GM18508 (cell line): ENCODE measurements at regions not wholly inside any gene's neighbourhood (a gene's known extent, or its start where the extent isn't known, plus 50 kb on each side); places are given as distances from the start of the nearest gene placed in this dataset.

ENCODE experiments used
- ATAC-seq: cut with Tn5 transposase; IDR thresholded peaks from one replicate; pipeline ENCODE4 v1.9.1; 2021; ENCODE audit warnings: moderate number of reproducible peaks; ENCODE audit not compliant: insufficient read depth, unreplicated experiment

DNA sequence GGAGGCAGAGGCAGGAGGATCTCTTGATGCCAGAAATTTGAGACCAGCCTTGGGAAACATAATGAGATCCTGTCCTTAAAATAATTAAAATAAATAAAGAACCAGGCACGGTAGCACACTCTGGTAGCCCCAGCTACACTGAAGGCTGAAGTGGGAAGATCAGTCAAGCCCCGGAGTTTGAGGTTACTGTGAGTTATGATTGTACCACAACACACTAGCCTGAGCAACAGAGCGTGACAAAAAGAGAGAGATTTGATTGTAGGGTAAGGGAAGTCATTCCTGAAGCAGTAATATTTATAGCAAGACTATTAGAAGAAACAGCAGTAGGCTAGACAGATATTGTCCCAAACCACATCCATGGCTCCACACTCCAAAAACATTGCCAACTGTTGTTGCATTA lies 1408.4 kb upstream of the TENM4 start:
- peak; percentile 39 for ATAC-seq

DNA sequence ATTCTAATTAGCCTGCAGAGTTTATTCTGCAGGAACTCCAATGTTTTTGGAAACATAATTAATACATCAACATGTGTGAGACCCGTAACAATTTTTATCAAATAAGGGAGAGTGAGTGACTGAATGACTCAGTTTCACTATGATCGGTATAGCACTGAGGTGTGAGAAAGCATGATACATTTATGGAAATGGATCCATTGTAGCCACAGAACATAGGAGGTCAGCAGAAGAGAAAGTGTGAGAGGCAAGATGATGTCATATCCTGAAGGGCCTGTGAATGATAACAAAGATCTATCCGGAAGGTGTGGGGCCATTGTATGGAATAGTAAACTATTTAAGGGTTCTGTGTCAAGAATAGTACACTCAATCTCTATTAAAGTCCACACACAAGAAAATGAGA lies 1406.1 kb upstream of the TENM4 start:
- peak; percentile 95 for ATAC-seq

DNA sequence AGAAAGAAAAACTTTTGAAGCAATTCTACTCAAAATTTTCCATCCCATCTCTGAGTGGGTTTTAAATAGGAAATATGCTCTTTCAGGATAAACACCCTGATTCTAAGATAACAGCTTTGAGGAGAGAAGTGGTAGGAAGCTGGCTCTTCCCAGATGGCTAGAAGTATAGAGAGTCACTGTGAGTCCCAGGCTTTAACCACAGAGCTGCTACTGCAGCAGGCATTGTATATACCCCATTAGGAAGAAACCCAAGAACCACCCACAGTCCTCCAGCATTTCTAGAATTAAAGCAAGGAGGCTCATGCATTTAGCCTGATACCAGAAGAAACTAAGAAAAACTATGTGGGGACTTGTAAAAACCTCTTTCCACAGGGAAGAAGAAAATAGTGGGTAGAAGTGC lies 1405.6 kb upstream of the TENM4 start:
- ATAC-seq = no peak

DNA sequence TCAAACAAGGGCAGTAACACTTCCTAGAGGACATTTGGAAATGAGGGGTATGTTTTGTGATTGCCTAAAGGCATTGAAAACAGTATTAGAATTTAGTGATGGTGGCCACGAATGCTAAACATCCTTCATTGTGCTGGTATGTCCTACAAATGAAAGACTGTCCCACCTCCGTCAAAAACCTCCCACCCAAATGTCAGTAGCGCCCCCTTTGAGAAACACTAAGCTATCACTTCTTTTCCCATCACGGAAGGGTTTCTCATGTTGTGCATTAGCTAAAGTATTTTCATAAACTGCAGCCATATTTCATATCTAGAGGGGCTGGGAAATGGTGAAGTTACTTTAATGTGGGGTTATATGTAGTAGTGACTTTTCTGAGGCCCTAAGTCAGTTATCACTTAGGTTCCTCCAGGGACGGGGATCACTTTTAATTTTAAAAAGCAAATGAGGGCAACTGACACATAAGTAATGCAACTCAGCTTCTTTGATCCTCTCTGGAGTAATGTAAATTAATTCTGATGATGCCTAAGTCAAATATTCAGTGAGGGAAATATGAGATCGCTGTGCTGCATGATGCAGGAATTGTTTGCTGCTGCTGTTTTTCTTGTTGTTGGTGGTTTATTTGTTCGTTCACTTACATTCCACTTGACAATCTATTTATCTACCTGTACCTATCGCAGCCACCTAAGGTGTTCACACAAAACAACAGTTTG lies 1403.4 kb upstream of the TENM4 start:
- ATAC-seq = no peak

DNA sequence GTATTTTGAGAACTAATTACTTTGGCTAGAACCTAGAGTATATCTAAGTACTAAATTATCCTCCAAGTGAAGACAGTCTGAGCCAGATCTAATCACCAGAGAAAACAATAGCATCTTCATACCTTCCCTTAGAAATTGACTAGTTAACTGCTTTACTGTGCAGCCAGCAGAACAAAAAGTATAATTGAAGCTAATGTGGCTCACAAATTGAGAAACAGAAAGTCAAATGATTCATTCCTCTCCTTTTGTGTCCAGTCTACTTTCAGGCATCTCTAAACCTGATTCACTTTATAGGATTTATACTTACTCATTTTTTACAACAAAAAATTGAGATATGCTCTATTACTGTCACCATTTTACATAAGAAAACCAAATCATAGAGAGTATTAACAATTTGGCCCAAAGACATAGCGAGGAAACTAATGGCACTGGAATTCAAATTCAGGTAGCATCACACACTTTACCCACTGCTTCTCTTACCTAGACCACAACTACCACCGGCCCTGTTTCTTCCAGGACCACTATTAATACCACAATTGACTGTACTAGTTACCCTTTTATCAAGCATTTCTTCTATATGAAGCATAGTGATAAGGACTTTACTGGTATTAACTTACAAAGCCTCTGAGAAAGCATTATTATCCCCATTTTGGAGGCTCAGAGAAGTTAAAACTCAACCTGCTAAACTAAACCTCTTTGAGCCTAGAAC lies 1402.6 kb upstream of the TENM4 start:
- peak; percentile 35 for ATAC-seq

DNA sequence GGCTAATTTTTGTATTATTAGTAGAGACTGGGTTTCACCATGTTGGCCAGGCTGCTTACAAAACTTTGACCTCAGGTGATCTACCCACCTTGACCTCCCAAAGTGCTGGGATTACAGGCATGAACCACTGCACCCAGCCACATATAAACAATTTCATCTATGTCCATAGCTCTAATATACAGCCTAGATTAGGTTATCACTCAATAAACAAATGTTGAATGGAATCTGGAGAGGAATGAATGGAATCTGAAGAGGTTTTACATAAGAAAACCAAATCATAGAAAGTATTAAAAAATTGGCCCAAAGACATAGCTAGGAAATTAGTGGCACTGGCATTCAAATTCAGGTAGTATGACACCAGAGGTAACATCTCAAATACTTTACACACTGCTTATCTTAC lies 1401.4 kb upstream of the TENM4 start:
- no peak for ATAC-seq

DNA sequence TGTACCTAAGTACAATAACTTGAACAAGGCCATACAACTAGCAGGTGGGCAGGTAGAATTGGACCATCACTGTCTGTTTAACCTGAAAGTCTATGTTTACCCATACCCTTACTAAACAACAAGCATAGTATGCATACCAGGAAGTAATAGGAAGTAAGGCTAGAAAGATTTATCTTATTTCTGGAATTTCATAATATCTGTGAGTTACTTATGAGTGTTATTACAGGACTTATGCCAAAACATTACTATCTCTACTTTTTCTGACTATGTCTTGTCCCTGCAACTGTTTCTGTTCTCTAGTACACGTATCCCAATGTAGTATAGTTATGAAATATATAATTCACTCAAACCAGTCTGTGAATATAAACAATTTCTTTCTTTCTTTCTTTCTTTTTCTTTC lies 1400.8 kb upstream of the TENM4 start:
- ATAC-seq = no peak

DNA sequence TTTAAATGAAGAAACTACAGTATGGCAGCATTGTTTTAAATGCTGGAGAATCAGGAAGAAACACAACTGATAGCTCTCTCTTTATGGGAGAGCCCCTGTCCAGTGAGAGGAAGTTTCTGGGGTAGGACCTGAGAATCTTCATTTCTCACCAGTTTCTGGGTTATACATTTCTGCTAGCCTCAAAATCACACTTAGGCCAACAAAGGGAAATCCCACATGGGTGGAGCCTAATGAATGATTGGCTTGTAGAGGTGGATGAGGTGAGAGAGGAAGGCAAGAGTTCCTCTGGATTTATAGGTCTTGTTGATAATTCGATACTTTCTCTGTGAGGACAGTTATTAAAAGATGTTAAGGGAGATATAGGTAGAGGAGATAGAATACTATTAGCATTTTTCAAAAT lies 1397.3 kb upstream of the TENM4 start:
- ATAC-seq = peak; percentile 86

DNA sequence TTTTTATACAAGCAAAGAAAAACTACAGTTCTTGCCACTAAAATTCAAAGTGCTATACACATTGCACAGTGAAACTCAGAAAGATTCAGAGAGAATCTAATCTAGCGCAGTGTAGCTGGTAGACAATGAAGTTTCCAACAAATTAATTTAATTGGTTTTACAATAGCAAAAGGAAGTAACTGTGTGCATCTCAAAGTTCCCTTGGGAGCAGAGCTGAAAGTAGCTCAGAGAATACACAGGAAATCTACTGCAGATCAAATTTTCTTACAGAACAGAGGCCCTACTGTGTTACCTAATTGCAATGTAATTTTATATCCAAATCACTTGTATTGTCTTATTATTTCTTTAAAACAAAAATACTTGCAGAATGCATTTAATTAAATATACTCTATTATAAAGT lies 1396.2 kb upstream of the TENM4 start:
- ATAC-seq = no peak

DNA sequence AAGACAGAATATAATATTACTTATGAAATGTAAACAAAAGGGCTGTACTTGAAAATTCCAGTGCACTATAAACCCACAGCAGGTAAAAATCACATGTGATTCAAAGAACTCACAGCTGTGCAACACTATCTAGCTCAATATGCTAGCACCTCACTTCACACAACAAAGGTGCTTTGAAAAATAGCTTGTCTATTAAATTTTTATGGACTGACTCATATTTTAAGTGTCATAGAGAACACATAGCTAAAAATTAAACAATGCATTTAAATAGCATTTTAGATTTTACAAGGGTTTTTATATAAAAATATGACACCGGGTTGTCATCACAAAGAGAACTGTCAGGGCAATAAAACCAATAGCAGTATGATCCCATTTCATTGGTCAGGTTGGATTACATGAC lies 1390.5 kb upstream of the TENM4 start:
- no peak for ATAC-seq

DNA sequence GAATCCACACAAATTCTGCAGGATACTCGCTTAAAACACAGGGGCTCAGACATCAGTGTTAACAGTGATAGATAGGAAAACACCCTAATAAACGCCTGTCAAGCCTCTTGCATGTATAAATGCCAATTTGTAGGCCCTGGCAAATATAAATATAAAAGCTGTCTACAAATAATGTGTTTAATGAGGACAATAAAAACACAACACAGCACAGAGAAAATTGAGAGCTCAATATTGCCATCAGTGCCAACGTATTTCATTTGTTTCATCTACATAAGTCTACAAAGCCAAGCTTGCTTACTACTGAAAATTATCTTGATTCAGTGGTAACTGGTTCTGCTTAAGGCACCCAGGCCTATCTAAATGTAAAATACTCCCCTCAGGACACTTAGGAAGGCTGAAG lies 1387.0 kb upstream of the TENM4 start:
- ATAC-seq = no peak

DNA sequence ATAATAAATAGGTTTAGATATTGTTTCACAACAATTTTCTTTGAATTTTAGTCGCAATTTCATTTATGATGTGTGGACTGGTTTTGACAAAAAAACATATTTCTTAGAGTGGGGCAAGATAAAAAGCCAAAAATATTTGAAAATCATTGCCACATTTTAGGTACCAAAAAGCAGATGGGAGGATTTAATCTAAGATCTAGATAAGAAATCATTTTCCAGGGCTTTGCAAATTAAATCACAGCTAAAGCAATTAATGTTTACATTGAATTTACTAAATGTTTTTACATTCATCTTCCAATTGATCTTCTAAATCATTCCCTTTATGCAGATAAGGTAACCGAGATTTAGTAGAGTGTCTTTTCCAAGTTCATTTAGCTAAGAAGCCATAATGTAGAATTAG lies 1386.0 kb upstream of the TENM4 start:
- no peak for ATAC-seq

DNA sequence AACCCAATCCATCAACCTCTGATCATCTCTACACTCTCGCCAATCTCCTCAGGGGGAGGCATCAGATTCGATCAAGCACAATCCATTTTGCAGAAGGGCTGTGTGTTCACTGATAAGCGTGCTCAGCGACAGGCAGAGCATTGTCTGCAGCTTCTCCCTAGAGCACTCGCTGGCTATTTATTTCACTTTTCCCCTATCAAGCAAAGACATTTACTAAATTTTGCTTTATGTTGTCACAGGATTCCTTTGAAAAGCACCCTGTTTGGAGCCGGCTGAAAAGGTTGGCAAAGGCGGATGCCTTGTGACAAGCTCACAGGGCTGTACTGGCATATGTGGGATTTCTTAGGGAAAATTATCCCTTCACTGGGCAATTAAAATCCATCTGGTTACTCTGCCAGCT lies 1381.5 kb upstream of the TENM4 start:
- no peak for ATAC-seq

DNA sequence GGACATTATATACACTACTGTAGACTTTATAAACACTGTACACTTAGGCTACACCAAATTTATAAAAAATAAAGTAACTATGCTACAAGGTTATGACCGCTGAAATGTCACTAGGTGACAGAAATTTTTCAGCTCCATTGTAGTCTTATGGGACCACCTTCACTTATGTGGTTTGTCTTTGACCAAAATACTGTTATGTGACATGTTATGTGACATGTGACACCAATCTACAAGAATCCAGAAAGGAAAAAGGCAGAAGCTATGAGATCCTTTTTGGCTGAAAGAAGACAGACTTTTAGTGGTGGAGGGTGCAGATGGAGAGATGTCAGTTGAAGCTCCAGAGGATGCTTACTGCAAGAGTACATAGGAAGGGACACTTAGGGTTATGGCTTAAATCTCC lies 1378.4 kb upstream of the TENM4 start:
- no peak for ATAC-seq

DNA sequence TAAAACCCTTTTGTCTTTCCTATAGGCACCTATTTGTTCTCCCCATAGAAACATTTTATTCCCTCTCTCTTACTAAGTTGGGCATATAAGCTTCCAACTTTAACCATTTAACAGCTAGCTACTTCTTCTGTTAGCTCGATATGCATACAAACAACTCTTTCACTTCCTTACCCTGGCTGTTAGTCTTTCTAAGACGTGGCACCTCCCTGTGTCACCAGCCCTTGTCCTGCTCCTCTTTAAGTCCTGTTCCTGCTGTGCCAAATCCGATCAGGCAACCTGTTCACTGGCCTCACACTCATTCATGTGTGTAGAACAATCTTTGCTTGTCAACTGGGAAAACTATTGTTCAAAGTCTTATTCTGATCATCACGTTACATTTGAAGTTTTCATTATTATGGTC lies 1376.1 kb upstream of the TENM4 start:
- ATAC-seq = no peak

DNA sequence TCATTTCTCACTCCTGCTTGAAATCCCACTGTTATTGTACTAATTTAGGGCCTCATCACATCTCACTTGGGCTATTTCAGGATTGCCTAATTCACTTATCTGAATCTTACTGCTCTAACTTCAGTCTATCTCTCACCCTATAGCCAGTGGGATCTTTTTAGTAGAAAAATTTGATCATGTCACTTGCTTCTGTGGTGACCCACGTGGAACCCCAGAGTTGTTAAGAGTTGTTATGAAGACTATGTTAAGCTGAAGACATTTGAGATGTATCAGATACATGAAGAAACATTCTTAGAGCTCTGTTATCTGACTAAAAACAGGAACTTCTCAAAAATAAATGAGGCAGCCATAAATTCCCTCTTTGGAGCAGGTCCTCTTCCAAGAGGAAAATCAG lies 1375.6 kb upstream of the TENM4 start:
- ATAC-seq = peak; percentile 22

DNA sequence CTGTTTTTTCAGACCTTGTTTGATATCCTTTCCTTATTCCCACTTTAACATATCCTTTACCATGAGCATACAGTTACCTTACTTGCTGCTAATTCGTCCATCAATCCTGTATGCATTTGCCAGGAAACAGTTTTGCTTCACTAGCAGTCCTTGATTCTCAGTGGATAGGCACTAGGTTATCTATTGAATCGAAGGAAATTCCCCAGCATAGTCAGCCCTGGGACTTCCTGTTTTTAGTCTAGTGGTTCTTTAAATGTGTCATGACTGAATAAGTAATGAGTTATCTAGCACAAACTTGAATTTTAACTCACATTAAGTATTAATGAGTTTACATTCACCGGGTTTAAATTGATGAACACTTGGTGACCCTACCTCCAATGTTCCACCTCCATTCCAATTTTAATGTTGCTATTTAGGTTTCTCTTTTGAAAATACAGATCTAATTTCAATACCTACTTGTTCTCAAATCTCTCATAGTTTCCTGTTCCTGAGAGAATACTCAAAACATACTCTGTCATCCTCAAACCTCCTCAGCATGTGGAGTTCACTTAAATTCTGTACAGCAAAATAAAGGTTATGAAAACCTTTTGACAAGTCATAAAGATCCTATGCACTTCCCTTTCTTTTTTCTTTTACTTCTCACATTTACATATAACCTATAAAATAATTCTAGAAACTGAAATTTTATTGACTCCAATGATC lies 1375.1 kb upstream of the TENM4 start:
- ATAC-seq = peak; percentile 90

DNA sequence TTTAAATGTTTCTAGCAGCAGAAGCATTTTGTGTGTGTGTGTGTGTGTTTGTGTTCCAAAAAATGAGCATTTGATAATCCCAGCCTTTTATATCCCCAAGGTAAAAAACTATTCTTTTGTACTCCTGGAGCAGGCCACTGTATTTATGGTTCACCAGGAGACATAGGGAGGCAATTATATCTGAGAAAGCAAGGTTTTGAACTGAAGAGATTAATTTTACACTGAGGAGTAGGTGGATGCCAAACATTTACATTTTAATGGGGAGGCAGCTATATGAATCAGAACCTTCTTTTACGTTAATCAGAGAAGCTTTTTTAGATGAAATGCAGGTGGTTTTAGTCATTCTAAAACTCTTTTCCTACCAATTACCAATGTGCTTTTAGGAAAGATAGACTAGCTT lies 1374.0 kb upstream of the TENM4 start:
- no peak for ATAC-seq

DNA sequence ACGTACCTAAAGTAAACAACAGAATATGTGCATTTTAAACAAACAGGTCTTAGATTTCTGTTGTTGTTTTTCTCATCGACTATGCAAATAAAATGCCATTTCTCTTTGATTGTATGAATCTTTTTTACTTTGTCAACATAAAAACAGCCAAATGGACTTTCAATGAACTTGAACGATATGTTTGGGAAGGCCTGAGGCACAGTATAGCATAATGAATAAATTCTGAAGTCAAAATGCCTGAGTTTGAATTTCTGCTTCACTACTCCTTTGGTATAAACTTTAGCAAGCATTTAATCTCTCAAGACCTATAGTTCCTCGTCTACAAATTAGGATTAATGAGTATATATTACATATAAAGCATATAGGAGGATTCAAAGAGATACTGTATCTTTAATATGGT lies 1369.9 kb upstream of the TENM4 start:
- ATAC-seq = no peak

DNA sequence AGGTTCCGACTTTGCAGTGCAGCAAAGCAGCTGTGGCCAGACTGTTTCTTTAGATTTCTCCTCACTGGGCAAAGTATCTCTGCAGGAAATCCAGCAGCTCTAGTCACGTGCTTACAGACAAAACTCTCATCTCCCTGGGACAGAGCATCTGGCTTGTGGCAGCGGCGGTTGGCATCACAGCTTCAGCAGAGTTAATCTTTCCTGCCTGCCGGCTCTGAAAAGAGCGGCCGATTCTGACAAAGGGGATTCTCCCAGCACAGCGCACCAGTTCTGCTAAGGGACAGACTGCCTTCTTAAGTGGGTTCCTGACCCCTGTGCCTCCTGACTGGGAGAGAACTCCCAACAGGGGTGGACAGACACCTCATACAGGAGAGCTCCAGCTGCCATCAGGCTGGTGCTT lies 1357.3 kb upstream of the TENM4 start:
- ATAC-seq = no peak

DNA sequence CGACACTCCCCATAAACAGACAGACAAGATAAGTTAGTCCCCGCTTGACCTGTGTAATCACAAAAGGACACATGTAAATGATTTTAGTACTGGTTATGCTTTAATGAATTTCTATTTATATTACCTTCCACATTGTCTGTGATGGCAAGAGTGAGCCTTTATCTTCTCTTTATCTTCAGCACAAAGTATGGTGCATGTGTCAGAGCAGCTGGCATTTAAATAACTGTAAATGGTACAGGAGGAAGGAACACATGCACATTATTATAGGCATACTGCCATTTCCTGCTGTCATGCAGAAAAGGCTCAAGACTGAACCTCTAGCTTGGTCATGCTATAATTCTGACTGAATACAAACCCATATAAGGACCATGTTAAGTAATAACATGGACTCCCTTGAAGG lies 1342.7 kb upstream of the TENM4 start:
- ATAC-seq = no peak
